Body of pancreas (tissue), 4 donors: ENCODE measurements at regions not wholly inside any gene's neighbourhood (a gene's known extent, or its start where the extent isn't known, plus 50 kb on each side); places are given as distances from the start of the nearest gene placed in this dataset.
"Not testable (repeated sequence)": the region's sequence is repeated elsewhere in the genome, so short reads cannot be mapped to it uniquely, and the experiment has no call there.

Experiments
- CTCF ChIP-seq, 7 experiments: fragments of 450-650 bp in 4 of 7; fragments of 200-600 bp in 3 of 7; sonication (generic) in 3 of 7; IDR thresholded peaks; one replicate each; pipeline ENCODE4 v1.5.1; 2016 to 2019; ENCODE audit warnings: antibody characterized with exemption in 7 of 7
- POLR2A ChIP-seq, 3 donors: fragments of 450-650 bp; IDR thresholded peaks; one replicate each; pipeline ENCODE4 v1.6.1; 2016; ENCODE audit warnings: antibody characterized with exemption in 3 of 3, mild to moderate bottlenecking in 2 of 3

GRCh38 chr16:46398559-46398958, 222.6 kb downstream of the SHCBP1 start:
- TF ChIP-seq CTCF, POLR2A (IDR thresholded peaks at IDR 0.05): not testable (repeated sequence)
